Inferior parietal cortex (tissue), 1 donor: ENCODE measurements at regions not wholly inside any gene's neighbourhood (a gene's known extent, or its start where the extent isn't known, plus 50 kb on each side); places are given as distances from the start of the nearest gene placed in this dataset.
"Not testable (repeated sequence)": the region's sequence is repeated elsewhere in the genome, so short reads cannot be mapped to it uniquely, and the experiment has no call there.

ENCODE experiments used
- DNase-seq: peaks from one replicate; pipeline ENCODE4 v3.0.0-alpha.2; 2016; ENCODE audit errors: extremely low spot score

GRCh38 chr20:30585244-30585796 is 672.1 kb upstream of the DEFB115 start:
- DNase-seq, result peak; percentile 25

- DNase-seq, result not testable (repeated sequence)
Observed at GRCh38 chr20:30586178-30586577, 671.3 kb upstream of the DEFB115 start.

GRCh38 chr20:30593572-30593971 is 663.9 kb upstream of the DEFB115 start:
- no peak for DNase-seq

- DNase-seq, result no peak
Observed at GRCh38 chr20:30594112-30594511, 663.4 kb upstream of the DEFB115 start.

- DNase-seq, result no peak
Observed at GRCh38 chr20:30595698-30596097, 661.8 kb upstream of the DEFB115 start.

- not testable (repeated sequence) for DNase-seq
Observed at GRCh38 chr20:30597429-30597828, 660.0 kb upstream of the DEFB115 start.

- DNase-seq, result no peak
Observed at GRCh38 chr20:30598460-30599230, 658.8 kb upstream of the DEFB115 start.

- no peak for DNase-seq
Observed at GRCh38 chr20:30599990-30600389, 657.5 kb upstream of the DEFB115 start.

GRCh38 chr20:30601974-30602373 is 655.5 kb upstream of the DEFB115 start:
- no peak for DNase-seq

GRCh38 chr20:30602424-30602823 is 655.0 kb upstream of the DEFB115 start:
- DNase-seq, result no peak

- no peak for DNase-seq
Observed at GRCh38 chr20:30606990-30607389, 650.5 kb upstream of the DEFB115 start.

- no peak for DNase-seq
Observed at GRCh38 chr20:30610029-30610693, 647.3 kb upstream of the DEFB115 start.

GRCh38 chr20:30610751-30611150 is 646.7 kb upstream of the DEFB115 start:
- no peak for DNase-seq

GRCh38 chr20:30611239-30611984 is 646.1 kb upstream of the DEFB115 start:
- DNase-seq, result no peak

GRCh38 chr20:30612344-30612743 is 645.1 kb upstream of the DEFB115 start:
- no peak for DNase-seq

GRCh38 chr20:30621346-30621745 is 636.1 kb upstream of the DEFB115 start:
- not testable (repeated sequence) for DNase-seq

GRCh38 chr20:30624310-30624709 is 633.2 kb upstream of the DEFB115 start:
- DNase-seq, result not testable (repeated sequence)

GRCh38 chr20:30629376-30629775 is 628.1 kb upstream of the DEFB115 start:
- not testable (repeated sequence) for DNase-seq

GRCh38 chr20:30630761-30631160 is 626.7 kb upstream of the DEFB115 start:
- no peak for DNase-seq

- DNase-seq, result not testable (repeated sequence)
Observed at GRCh38 chr20:30631261-30631789, 626.1 kb upstream of the DEFB115 start.

- not testable (repeated sequence) for DNase-seq
Observed at GRCh38 chr20:30632773-30633172, 624.7 kb upstream of the DEFB115 start.

- not testable (repeated sequence) for DNase-seq
Observed at GRCh38 chr20:30641522-30641921, 615.9 kb upstream of the DEFB115 start.
